ENCODE measurements at regions not wholly inside any gene's neighbourhood (a gene's known extent, or its start where the extent isn't known, plus 50 kb on each side); places are given as distances from the start of the nearest gene placed in this dataset.

DNA sequence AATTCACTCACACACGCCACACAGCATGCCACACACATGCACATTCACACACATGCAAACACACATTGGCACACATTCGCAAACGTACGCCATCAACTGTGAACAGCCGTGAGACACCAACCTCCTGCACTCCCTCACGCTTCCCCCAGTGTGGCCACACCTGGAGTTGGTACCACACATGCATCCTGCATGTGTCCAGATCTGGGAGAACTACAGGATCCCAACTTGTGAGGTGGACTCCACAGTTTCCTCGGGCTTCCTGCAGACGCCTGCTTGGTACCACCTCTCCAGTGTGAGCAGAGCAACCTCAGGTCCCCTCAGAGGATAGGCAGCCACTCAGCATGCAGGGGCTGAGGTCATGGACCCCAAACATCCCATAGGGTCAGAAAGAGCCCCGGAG is 239.0 kb downstream of the EIPR1 start:
- no peak for ATAC-seq

DNA sequence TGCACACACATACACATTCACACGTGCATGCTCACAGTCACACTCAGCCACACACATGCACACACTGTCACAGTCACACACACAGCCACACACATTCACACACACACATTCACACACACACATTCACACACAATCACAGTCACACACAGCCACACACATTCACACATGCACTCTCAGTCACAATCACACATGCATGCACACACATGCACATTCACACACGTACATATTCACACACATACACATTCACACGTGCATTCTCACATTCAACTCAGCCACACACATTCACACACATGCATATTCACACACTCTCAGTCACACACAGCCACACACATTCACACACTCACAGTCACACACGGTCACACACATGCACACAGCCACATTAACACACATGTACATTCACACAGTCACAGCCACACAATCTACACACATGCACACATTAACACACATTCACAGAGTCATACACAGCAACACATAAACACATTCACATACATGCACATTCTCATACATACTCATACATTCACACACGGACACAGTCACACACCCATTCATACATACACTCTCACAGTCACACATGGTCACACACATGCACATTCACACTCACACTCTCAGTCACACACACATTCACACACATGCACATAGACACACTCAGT is 239.8 kb downstream of the EIPR1 start:
- no peak for ATAC-seq

DNA sequence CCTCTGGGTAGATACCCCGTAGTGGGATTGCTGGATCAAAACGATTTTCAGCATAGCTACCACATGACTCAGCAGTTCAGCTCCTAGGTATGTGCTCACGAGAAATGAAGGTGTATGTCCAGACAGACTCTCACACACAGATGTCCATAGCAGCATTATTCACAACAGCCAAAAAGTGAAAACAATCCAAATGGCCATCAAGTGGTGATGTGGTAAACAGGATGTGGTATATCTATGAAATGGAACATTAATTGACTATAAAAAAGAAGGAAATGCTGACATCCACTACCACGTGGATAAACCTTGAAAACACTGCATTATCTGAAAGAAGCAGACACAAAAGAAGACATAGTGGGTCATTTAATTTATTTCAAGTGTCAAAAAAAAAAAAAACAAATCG is 241.9 kb downstream of the EIPR1 start:
- ATAC-seq: no peak

DNA sequence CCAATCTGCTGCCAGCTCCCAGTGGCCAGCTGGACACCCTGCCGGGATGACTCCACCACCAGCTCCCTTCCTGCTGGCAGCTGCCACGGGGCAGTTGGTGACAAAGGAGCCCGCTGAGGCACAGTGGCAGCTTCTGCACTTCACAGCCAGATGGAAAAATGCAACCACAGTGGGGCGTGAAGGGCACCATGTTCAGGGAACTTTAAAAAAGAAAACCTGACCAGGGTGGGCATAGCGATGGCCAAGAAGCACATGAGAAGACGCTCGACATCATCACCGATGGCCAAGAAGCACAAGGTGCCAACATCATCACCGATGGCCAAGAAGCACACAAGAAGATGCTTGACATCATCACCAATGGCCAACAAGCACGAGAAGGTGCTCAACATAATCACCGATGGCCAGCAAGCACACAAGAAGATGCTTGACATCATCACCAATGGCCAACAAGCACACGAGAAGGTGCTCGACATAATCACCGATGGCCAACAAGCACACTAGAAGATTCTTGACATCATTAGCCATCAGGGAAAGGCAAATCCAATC is 243.5 kb downstream of the EIPR1 start:
- ATAC-seq: no peak

DNA sequence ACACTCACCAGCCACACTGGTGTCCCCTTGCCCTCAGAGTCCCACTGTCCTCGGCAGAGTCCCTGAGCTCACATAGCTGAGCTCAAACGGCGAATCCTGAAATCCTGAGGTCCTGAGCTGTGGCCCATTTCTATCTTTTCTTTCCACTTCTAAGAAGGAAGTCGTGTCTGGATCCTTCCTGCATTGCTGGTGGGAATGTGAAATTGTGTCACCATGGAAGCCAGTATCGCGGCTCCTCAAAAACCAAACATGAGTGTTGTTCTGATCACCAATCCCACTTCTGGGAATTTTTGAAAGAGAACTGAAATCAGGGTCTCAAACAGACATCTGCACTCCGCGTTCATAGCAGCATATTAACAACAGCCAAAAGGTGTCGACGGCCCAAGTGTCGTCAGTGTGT is 244.7 kb downstream of the EIPR1 start:
- no peak for ATAC-seq

DNA sequence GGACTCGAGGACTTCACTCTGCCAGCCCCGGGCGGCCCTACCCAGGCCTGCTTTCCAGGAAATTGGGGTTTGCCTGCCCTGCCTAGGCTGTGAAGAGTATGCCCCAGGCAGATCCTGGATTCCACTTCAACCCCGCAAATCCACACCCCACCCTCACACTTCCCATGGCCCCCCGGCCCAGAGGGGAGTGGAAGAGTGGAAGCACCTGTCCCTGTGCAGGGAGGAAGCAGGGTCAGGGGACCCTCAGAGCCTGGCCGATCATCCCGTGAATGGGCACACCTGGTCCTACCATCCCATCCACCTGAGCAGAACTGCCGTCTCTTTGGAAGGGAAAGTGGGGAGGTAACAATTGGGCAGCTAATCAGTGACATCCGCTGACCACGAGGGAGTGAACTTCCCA is 245.2 kb downstream of the EIPR1 start:
- no peak for ATAC-seq

DNA sequence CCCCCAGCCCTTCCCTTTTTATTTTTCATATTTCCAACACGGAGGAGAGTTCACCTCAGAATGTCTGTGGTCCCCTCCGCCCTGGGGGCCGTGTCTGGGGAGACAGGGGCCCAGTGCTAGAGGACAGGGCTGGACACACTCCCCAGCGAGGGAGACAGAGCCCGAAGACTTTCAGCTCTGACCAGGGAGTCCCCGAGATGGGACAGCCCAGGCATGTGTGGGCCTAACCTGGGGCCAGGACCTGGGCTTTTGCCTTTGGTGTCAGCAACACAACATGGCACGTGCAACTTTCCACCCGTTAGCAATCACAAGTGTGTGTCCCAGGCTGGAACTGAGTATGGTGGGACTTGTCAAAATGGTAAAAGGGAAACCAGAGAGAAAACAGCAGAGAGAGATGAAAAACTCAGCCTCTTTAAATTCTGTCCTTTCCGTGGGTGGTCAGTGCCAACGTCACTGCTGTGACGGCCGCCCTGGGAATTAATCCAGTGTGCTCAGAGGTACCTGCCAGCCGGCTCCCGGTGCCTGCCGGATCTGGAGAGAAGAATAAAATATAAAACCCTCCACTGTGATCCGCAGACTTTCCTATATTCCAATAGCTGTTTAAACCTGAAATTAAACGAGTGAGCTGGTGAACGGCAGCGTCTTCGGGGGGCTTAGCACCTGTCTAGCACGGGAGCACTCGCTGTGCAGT is 245.8 kb downstream of the EIPR1 start:
- ATAC-seq: no peak

DNA sequence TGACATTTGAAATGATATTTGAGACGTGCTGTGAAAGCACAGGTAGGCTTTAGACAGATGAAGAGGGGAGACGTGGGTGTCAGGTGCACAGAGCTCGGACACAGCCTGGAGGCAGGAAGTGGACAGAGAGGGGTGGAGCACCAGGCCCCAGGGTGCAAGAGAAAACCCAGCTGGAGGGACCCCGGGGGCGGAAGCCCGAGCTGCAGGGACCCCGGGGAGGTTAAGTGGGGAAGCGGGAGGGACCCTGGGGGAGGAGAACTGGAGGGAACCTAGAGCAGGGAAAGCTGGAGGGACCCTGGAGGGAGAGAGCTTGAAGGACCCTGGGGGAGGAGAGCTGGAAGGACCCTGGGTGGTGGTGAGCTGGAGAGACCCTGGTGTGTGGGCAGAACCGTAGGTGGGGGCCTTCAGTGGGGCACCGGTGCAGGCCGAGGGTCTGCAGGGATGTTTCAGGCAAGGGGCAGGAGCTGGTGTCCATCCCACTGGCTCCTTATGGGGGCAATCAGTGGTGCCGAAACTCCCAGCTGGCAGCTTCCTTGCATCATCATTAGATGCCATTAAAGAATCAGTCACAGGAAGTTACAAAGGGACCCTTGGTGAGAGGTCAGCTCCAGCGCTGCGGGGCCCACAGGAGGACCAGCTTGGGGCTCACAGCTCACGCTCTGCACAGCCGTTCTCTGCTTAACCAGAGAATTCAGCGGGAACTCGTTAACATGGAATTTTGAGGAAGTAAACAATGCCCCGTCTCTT is 246.6 kb downstream of the EIPR1 start:
- no peak for ATAC-seq

DNA sequence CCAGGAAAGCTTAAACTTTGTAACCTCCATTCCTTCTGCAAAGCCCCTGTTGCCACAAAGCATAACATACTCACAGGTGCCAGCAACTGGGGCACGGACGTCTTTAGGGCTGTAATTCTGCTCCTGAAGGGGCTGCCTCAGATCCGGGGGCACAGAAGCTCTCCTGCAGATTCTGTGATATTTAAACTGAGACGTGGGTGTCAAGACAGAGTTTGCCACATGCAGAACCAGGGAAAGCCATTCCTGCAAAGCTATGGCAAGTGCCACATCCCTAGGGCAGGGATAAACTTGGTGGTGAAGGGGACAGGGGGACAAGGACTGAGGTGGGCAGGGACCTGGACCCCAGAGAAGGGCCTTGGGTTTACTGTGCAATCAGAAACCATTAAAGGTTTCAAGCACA is 247.2 kb downstream of the EIPR1 start:
- no peak for ATAC-seq

DNA sequence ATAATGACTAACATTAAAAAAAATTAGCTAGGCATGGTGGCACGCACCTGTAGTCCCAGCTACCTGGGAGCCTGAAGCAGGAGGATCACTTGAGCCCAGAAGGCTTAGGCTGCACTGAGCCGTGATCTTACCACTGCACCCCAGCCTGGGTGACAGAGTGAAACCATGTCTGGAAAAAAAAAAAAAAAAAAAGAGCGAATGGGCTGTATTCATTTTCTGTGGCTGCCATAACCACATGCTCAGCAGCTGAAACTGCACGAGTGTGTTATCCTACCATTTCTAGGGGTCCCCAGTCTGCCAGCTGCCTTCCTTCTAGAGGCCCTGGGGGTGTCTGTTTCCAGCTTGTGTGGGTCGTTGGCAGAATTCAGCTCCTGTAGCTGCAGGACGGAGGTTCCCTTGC is 247.8 kb downstream of the EIPR1 start:
- no peak for ATAC-seq

DNA sequence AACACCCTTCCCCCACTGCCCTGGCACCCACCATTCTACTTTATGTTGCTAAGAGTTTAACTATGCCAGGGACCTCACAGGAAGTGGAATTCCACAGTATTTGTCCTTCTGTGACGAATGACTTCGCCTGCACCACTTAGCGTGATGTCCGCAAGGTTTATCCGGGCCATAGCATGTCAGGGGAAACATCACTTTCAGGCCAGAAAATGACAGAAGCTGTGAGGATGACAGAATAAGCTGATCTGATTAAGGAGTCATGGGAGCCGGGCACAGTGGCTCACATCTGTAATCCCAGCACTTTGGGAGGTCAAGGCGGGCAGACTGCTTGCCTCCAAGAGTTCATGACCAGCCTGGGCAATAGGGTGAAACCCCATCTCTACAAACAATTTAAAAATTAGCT is 248.8 kb downstream of the EIPR1 start:
- ATAC-seq: no peak

DNA sequence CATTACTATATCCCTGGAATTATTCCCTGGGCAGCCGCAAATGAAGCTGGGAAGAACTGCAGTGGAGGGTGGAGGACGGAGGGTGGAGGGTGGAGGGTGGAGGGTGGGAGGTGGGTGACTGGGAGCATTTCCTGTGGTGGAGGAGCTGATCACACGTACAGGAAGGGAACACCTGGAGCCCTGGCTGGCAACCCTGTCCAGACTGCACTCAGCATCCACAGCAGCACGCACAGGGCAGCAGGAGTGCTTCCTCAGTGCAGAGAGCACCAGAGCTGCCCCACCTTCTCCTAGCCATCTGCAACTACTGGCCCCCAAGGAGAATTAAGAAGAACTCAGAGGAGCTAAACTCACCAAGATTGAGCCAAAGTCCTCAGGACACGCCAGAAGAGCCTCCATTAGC is 249.9 kb downstream of the EIPR1 start:
- ATAC-seq: no peak

DNA sequence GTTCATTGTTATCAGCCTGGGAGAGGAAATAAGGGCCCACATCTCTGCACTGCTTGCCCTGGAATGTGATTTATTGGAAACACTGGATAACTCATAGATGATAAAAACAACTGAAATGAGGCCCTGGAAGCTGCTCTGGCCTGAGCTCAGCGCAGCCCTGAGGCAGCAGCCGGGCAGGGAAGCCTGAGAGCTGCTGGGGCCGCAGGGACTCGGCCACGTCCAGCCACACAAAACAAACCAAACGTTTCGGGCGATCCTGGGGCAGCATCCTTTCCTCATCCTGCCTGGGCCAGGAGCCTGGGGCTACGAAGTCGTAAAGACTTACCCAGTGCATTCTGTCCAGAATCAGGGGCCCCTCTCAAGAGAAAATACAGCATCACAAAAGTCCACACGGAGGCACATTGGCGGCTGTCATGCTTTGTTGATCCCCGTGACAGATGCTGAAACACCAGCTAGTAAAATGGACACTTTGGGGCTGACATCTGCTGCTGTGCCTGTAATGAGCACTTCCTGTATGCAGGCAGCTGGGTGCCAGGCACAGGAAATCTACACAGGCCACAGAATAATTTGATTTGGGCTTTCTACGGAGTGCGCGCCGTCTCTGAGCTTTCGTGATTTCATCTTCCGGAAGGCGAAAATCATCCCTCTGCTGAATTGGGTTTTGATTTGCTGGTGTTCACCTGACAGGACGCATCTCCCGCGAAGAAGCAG is 250.6 kb downstream of the EIPR1 start:
- ATAC-seq: peak; percentile 3 to 26

DNA sequence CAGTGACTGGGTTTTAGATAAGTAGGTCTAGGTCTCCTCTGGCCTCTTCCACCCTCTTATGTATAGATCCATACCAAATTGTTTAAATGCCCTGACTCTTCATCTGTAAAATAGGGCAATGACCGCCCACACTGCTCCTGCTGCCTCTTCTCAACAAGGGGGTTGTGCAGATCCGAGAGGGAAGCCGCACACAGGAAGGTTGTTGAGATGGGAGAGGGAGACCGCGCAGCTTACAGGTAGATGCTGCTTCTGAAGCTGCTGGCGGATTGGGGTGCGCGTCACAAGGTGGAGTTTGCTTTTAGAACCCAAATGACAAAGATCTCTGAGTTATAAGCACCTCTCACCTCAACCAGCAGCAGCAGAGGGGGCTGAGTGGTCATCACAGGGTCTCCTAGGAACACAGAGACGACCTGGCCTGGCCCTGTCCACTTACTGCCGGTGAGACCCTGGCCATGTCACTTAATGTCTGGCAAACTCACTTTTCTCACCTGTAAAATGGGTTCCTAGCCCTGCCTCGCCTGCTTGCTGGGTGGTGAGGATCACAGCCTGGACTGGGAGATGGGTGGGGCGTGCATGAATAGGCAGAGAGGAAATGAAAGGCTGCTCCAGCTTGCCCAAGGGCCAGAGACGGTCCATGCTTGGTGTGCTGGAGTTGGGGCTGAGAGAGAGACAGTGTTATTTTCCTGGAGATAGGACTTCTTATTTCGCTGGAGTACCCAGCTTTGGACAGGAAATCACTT is 251.3 kb downstream of the EIPR1 start:
- ATAC-seq: no peak

DNA sequence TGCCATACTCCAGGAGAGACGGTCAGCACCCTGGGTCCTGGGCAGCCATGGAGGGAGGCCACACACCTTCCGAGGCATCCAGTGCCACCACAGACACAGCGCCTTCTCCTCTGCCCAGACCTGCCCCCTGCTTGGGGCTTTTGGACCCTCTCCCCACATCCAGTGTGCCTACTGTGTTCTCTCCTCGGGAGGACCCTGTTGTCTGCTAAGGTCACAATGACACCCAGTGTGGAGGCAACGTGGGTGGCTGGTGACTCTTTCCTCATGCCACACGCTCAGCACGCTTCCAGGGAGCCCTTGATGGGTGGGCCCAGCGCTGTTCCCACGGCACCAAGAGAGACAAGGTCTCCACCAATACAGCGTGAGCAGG is 251.9 kb downstream of the EIPR1 start:
- ATAC-seq: no peak

DNA sequence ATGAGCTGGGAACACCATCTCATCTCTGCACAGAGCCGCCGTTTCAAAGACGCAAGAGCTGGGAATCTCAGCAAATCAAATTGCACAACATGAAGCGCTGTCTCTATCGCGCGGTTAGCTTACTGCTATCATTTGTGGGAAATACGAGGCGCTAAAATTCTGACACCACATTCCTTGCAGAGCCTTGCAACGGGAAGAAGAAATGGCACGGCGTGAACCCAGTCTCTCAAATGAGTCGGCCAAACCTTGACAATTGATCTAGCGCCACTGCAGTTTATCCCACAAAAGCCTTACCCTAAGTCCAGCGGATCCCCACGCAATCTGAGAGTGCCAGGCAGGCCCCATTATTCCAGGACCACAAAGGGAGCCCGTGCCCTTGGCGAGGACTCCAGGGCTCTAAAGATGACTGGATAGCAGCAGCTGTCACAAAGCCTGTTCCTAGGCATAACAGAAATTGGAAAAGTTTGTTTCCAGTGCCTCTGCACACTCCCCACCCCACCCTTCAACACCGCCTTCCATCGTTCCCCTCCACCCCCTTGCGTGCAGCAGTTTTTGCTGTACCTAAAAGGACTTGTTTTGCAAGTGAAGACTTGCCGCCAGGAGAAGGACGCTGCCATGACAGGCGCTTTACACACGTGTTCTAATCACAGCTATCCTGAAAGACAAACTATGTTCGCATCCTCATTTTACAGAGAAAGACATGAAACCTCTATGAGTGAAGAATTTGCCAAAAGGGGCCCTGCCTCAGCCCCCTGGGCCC is 252.4 kb downstream of the EIPR1 start:
- no peak for ATAC-seq

DNA sequence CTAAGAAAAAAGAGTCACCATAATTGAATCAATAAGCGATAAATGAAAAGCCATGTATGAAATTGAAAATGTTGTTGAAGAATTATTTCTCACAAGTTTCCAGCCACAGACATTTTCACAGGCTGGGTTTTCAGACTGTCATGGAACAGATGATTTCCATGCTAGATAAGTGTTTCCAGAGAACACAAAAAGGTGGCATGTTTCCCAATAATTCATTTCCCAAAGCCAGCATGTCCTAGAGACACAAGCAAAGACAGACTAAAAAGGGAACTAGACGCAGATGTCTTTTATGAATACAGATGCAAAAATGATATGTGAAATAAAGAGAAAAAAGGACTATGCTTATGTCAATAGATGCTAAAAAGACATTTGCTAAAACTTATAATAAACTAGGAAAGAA is 255.1 kb downstream of the EIPR1 start:
- no peak for ATAC-seq

DNA sequence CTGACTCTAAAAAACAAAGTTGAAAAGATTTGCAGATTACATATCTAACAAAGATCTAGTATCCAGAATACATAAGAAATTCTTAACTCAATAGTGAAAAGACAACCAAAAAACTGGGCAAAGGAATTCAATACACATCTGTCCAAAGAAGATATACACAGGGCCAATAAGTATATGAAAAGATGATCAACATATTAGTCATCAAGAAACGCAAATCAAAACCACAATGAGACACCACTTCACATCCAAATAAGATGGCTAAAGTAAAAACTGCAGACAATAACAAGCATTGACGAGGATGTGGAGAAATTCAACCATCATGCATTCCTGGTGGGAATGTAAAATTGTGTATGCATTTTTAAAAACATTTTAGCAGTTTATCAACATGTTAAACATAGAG is 256.0 kb downstream of the EIPR1 start:
- no peak for ATAC-seq

DNA sequence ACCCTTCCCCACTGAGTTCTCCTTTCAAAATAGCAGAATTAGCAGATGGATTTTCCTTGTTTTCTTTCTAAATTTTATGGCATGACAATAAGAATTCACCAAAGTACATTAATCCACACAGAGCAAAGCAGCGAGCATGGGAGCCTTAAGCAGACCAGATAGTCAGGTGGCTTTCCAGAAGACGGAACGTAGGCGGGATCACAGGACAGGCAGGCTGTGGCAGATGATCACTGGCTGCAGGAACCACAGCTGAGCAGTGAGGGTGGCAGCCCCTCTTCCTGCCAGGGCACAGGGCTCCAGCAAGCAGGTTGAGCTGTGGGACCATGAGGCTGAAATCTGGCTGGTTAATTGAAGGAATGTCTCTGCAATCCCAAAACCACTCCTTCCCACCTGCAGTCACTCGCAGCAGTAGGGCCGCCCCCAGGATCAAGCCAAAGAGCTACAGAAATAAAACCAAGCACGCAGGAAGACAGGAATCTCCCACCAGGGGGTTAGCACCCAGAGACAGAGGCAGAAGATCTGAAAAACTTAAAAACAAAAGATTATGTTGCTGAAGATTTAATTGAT is 259.9 kb downstream of the EIPR1 start:
- no peak for ATAC-seq

DNA sequence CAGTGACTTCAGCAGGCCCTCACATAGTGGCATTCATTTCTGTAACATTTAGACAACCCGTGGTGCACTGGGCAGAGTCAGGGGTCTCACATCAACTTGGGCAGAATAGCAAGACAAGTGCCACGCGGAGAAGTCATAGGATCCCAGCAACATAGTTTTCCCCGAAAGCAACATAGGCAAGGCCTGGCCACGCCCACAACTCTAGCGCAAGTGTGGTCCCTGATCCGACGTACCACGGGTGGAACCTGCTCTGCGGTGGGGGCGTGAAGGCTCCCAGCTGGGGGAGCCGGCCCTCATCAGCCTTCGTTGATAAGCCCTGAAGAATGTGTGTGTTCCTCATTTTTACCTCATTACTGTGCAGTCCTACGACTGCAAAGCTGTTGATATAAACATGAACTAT is 261.2 kb downstream of the EIPR1 start:
- no peak for ATAC-seq

DNA sequence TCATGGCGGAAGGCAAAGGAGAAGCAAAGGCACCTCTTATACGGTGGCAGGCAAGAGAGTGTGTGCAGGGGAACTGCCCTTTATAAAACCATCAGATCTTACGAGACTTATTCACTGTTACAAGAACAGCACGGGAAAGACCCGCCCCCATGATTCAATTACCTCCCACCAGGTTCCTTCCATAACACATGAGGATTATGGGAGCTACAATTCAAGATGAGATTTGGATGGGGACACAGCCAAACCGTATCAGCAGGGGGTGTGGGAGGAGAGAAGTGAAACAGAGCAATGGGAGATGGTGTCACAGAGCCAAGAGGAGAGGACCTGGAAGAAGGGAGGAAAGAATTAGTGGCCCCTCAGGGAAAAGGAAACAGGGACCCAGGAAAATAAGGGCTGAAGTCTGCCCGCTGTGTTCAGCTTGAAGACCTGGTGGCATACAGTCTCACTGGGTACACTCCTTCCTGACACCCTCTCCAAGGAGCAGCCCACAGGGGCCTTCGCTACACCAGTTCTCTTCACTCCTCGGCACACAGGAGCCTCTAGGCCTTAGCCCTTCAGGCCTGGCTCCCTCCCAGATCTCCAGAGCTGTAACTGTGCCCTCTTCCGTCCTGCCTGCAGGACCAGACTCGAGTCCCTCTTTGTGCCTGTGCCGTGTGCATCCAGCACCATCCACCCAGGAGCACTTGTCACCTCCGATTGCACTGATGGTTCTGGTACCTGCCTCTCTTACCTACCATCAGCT is 262.1 kb downstream of the EIPR1 start:
- ATAC-seq: no peak
